IPS DF 6.9 (cell line): ENCODE measurements at regions not wholly inside any gene's neighbourhood (a gene's known extent, or its start where the extent isn't known, plus 50 kb on each side); places are given as distances from the start of the nearest gene placed in this dataset.

ENCODE experiments used
- DNase-seq: peaks from one replicate; pipeline ENCODE4 v3.0.0-alpha.2; 2013; ENCODE audit warnings: low read depth, low spot score
- H3K27ac ChIP-seq: one replicate; pipeline ENCODE4 v1.5.1; 2013; ENCODE audit warnings: low read length, control low read depth
- H3K27me3 ChIP-seq: 2 replicates; pipeline ENCODE4 v1.6.1; 2013; ENCODE audit warnings: mild to moderate bottlenecking, low read length; ENCODE audit not compliant: control insufficient read depth, insufficient read depth
- H3K36me3 ChIP-seq: 2 replicates; pipeline ENCODE4 v1.6.1; 2013; ENCODE audit warnings: low read length; ENCODE audit not compliant: control insufficient read depth, insufficient read depth
- H3K4me1 ChIP-seq: 2 replicates; pipeline ENCODE4 v1.6.1; 2013; ENCODE audit warnings: low read length; ENCODE audit not compliant: control insufficient read depth, insufficient read depth
- H3K4me3 ChIP-seq: 2 replicates; pipeline ENCODE4 v1.5.1; 2013; ENCODE audit warnings: mild to moderate bottlenecking, low read length
- H3K9me3 ChIP-seq: 2 replicates; pipeline ENCODE4 v1.6.1; 2013; ENCODE audit warnings: low read length, inconsistent platforms; ENCODE audit not compliant: control insufficient read depth, insufficient read depth
- WGBS: extraction: QIAGEN DNeasy Blood & Tissue Kit; methylation state at CpG from one replicate; pipeline ENCODE4 v1.1.7; 2013; ENCODE audit warnings: mixed read lengths, missing lambda C conversion rate; ENCODE audit not compliant: insufficient read length, insufficient coverage; 5-methylcytosine and 5-hydroxymethylcytosine counted together

- no peaks in the 10 kb centered on the region for H3K27me3 ChIP-seq
- H3K9me3 ChIP-seq, result no peaks in the 10 kb centered on the region
- H3K27ac ChIP-seq, result no peak overlapping the region
- H3K4me1 ChIP-seq, result no peaks in the 10 kb centered on the region
- DNase-seq, result no peak
- no peaks in the 10 kb centered on the region for H3K36me3 ChIP-seq
- H3K4me3 ChIP-seq, result no peak overlapping the region
Observed at GRCh38 chr6:56364431-56364826, 117.0 kb upstream of the COL21A1 start.

GRCh38 chr6:56363796-56364430, 116.5 kb upstream of the COL21A1 start:
- no peak overlapping the region for H3K4me3 ChIP-seq
- no peaks in the 10 kb centered on the region for H3K4me1 ChIP-seq
- H3K27ac ChIP-seq, result no peak overlapping the region
- no peak for DNase-seq
- no peaks in the 10 kb centered on the region for H3K9me3 ChIP-seq
- no peaks in the 10 kb centered on the region for H3K36me3 ChIP-seq
- no peaks in the 10 kb centered on the region for H3K27me3 ChIP-seq
- WGBS, result no CpG with 5 or more reads among the region's 5 CpGs

GRCh38 chr6:56361812-56362211, 114.4 kb upstream of the COL21A1 start:
- H3K36me3 ChIP-seq, result no peaks in the 10 kb centered on the region
- no peaks in the 10 kb centered on the region for H3K9me3 ChIP-seq
- no peaks in the 10 kb centered on the region for H3K4me1 ChIP-seq
- no CpG with 5 or more reads among the region's 4 CpGs for WGBS
- DNase-seq, result no peak
- H3K27me3 ChIP-seq, result no peaks in the 10 kb centered on the region
- H3K27ac ChIP-seq, result no peak overlapping the region
- no peak overlapping the region for H3K4me3 ChIP-seq

- no peaks in the 10 kb centered on the region for H3K27me3 ChIP-seq
- H3K4me3 ChIP-seq, result no peak overlapping the region
- H3K9me3 ChIP-seq, result no peaks in the 10 kb centered on the region
- no peak overlapping the region for H3K27ac ChIP-seq
- no peaks in the 10 kb centered on the region for H3K36me3 ChIP-seq
- peak; percentile 60 for DNase-seq
- no CpG with 5 or more reads among the region's 9 CpGs for WGBS
- H3K4me1 ChIP-seq, result no peaks in the 10 kb centered on the region
Observed at GRCh38 chr6:56359201-56359899, 112.0 kb upstream of the COL21A1 start.

GRCh38 chr6:56357616-56358373, 110.4 kb upstream of the COL21A1 start:
- no peaks in the 10 kb centered on the region for H3K36me3 ChIP-seq
- WGBS, result no CpG with 5 or more reads among the region's 6 CpGs
- H3K27ac ChIP-seq, result no peak overlapping the region
- H3K27me3 ChIP-seq, result no peaks in the 10 kb centered on the region
- no peak for DNase-seq
- no peaks in the 10 kb centered on the region for H3K4me1 ChIP-seq
- H3K9me3 ChIP-seq, result no peaks in the 10 kb centered on the region
- no peak overlapping the region for H3K4me3 ChIP-seq

- DNase-seq, result no peak
- no CpG with 5 or more reads among the region's 2 CpGs for WGBS
Observed at GRCh38 chr6:56356426-56356825, 109.0 kb upstream of the COL21A1 start.

GRCh38 chr6:56353860-56354259, 106.5 kb upstream of the COL21A1 start:
- Histone ChIP-seq H3K36me3 (no peaks in the 10 kb centered on the region), H3K4me1 (no peaks in the 10 kb centered on the region), H3K9me3 (no peaks in the 10 kb centered on the region), H3K27me3 (no peaks in the 10 kb centered on the region), H3K4me3 (no peak overlapping the region), H3K27ac (no peak overlapping the region)
- no peak for DNase-seq

More at GRCh38 chr6:56356426-56356825, 109.0 kb upstream of the COL21A1 start:
- Histone ChIP-seq H3K27me3 (no peaks in the 10 kb centered on the region), H3K4me3 (no peak overlapping the region), H3K9me3 (no peaks in the 10 kb centered on the region), H3K27ac (no peak overlapping the region), H3K4me1 (no peaks in the 10 kb centered on the region), H3K36me3 (no peaks in the 10 kb centered on the region)

GRCh38 chr6:56350628-56351260, 103.4 kb upstream of the COL21A1 start:
- H3K27me3 ChIP-seq, result no peaks in the 10 kb centered on the region
- no CpG with 5 or more reads among the region's 6 CpGs for WGBS
- DNase-seq, result no peak
- H3K27ac ChIP-seq, result no peak overlapping the region
- H3K4me1 ChIP-seq, result 0 out of 2 replicates have a peak, but pooled peaks cover 3% of the 10 kb centered on the region
- H3K36me3 ChIP-seq, result no peaks in the 10 kb centered on the region
- no peak overlapping the region for H3K4me3 ChIP-seq
- H3K9me3 ChIP-seq, result no peaks in the 10 kb centered on the region

GRCh38 chr6:56349194-56349593, 101.8 kb upstream of the COL21A1 start:
- H3K4me3 ChIP-seq, result no peak overlapping the region
- no peak overlapping the region for H3K27ac ChIP-seq

GRCh38 chr6:56348578-56348977, 101.2 kb upstream of the COL21A1 start:
- WGBS, result no CpG with 5 or more reads among the region's 1 CpG
- 0 out of 2 replicates have a peak, but pooled peaks cover 3% of the 10 kb centered on the region for H3K4me1 ChIP-seq
- H3K9me3 ChIP-seq, result no peaks in the 10 kb centered on the region
- H3K4me3 ChIP-seq, result no peak overlapping the region
- DNase-seq, result no peak
- no peaks in the 10 kb centered on the region for H3K36me3 ChIP-seq
- H3K27me3 ChIP-seq, result no peaks in the 10 kb centered on the region
- no peak overlapping the region for H3K27ac ChIP-seq

More at GRCh38 chr6:56349194-56349593, 101.8 kb upstream of the COL21A1 start:
- no CpG with 5 or more reads among the region's 3 CpGs for WGBS
- no peaks in the 10 kb centered on the region for H3K27me3 ChIP-seq
- H3K36me3 ChIP-seq, result no peaks in the 10 kb centered on the region
- no peak for DNase-seq
- 0 out of 2 replicates have a peak, but pooled peaks cover 3% of the 10 kb centered on the region for H3K4me1 ChIP-seq
- H3K9me3 ChIP-seq, result no peaks in the 10 kb centered on the region
